IMR-90 (cell line): ENCODE measurements at regions not wholly inside any gene's neighbourhood (a gene's known extent, or its start where the extent isn't known, plus 50 kb on each side); places are given as distances from the start of the nearest gene placed in this dataset.

Source experiments
- BHLHE40 ChIP-seq: fragments of 150-350 bp; IDR thresholded peaks from 2 replicates; pipeline ENCODE4 v1.6.1; 2016; ENCODE audit warnings: mild to moderate bottlenecking, low read depth, low read length
- CEBPB ChIP-seq: IDR thresholded peaks from 2 replicates; pipeline ENCODE4 v1.6.1; 2012; ENCODE audit warnings: low read depth, low read length, improper control_type of control experiment
- CHD1 ChIP-seq: IDR thresholded peaks from 2 replicates; pipeline ENCODE4 v1.6.1; 2012; ENCODE audit warnings: low read depth, low read length, improper control_type of control experiment
- MAFK ChIP-seq: IDR thresholded peaks from 2 replicates; pipeline ENCODE4 v1.6.1; 2012; ENCODE audit warnings: low read depth, low read length, improper control_type of control experiment
- MAZ ChIP-seq: IDR thresholded peaks from 2 replicates; pipeline ENCODE4 v1.6.1; 2012; ENCODE audit warnings: low read depth, mild to moderate bottlenecking, low read length, improper control_type of control experiment, moderate library complexity, borderline replicate concordance
- MXI1 ChIP-seq: IDR thresholded peaks from 2 replicates; pipeline ENCODE4 v1.6.1; 2012; ENCODE audit warnings: low read depth, mild to moderate bottlenecking, low read length, moderate library complexity, borderline replicate concordance
- POLR2A ChIP-seq: IDR thresholded peaks from 2 replicates; pipeline ENCODE4 v1.6.1; 2012; ENCODE audit warnings: mild to moderate bottlenecking, low read depth, low read length
- RAD21 ChIP-seq: IDR thresholded peaks from 2 replicates; pipeline ENCODE4 v1.6.1; 2012; ENCODE audit warnings: low read length, improper control_type of control experiment
- RCOR1 ChIP-seq: IDR thresholded peaks from 2 replicates; pipeline ENCODE4 v1.6.1; 2012; ENCODE audit warnings: mild to moderate bottlenecking, low read length, improper control_type of control experiment; ENCODE audit not compliant: insufficient replicate concordance
- RFX5 ChIP-seq: IDR thresholded peaks from 2 replicates; pipeline ENCODE4 v1.8.0; 2012; ENCODE audit warnings: low read depth, mild to moderate bottlenecking, low read length, moderate library complexity
- SMC3 ChIP-seq: fragments of 150-350 bp; IDR thresholded peaks from 2 replicates; pipeline ENCODE4 v1.6.1; 2016; ENCODE audit warnings: low read depth, mild to moderate bottlenecking, antibody characterized with exemption, low read length, moderate library complexity
- USF2 ChIP-seq: fragments of 150-350 bp; IDR thresholded peaks from 2 replicates; pipeline ENCODE4 v1.6.1; 2017; ENCODE audit warnings: mild to moderate bottlenecking, antibody characterized with exemption, low read length, low read depth
- TF ChIP-seq, protein P1 (sequence below): conservative IDR thresholded peaks from 2 replicates; pipeline ENCODE4 v1.5.1; 2012; ENCODE audit warnings: mild to moderate bottlenecking, low read depth, low read length, improper control_type of control experiment
- TF ChIP-seq, protein P2 (sequence below): fragments of 150-350 bp; IDR thresholded peaks from 2 replicates; pipeline ENCODE4 v1.6.1; 2016; ENCODE audit warnings: low read depth, mild to moderate bottlenecking, low read length, moderate library complexity, borderline replicate concordance

DNA sequence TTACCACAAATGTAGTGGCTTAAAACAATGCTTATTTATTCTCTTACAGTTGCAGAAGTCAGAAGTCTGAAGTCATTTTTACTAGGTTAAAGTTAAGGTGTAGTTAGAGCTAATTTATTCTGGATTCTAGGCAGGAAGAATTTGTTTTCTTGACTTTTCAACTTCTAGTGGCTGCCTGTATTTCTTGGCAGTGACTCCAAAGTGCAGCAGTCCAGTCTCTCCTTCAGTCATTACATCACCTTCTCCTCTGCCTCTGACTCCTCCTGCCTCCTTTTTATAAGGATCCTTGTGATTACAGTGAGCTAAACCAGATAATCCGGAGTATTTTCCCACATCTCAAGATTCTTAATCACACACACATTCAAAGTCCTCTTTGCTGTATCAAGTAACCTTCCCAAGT is 581.4 kb downstream of the KCNA4 start:
- no peak for TF ChIP-seq CHD1
- no peak for TF ChIP-seq MAZ
- TF ChIP-seq, protein P1, sequence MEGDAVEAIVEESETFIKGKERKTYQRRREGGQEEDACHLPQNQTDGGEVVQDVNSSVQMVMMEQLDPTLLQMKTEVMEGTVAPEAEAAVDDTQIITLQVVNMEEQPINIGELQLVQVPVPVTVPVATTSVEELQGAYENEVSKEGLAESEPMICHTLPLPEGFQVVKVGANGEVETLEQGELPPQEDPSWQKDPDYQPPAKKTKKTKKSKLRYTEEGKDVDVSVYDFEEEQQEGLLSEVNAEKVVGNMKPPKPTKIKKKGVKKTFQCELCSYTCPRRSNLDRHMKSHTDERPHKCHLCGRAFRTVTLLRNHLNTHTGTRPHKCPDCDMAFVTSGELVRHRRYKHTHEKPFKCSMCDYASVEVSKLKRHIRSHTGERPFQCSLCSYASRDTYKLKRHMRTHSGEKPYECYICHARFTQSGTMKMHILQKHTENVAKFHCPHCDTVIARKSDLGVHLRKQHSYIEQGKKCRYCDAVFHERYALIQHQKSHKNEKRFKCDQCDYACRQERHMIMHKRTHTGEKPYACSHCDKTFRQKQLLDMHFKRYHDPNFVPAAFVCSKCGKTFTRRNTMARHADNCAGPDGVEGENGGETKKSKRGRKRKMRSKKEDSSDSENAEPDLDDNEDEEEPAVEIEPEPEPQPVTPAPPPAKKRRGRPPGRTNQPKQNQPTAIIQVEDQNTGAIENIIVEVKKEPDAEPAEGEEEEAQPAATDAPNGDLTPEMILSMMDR = no peak
- TF ChIP-seq MXI1 = no peak
- no peak for TF ChIP-seq RAD21
- TF ChIP-seq BHLHE40 = no peak
- no peak for TF ChIP-seq RFX5
- TF ChIP-seq USF2 = no peak
- TF ChIP-seq CEBPB = no peak
- no peak for TF ChIP-seq POLR2A
- TF ChIP-seq RCOR1 = no peak
- TF ChIP-seq SMC3 = no peak
- no peak for TF ChIP-seq MAFK
- TF ChIP-seq, protein P2, sequence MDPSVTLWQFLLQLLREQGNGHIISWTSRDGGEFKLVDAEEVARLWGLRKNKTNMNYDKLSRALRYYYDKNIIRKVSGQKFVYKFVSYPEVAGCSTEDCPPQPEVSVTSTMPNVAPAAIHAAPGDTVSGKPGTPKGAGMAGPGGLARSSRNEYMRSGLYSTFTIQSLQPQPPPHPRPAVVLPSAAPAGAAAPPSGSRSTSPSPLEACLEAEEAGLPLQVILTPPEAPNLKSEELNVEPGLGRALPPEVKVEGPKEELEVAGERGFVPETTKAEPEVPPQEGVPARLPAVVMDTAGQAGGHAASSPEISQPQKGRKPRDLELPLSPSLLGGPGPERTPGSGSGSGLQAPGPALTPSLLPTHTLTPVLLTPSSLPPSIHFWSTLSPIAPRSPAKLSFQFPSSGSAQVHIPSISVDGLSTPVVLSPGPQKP = no peak
